22Rv1 (cell line): ENCODE measurements at regions not wholly inside any gene's neighbourhood (a gene's known extent, or its start where the extent isn't known, plus 50 kb on each side); places are given as distances from the start of the nearest gene placed in this dataset.

ENCODE experiments used
- H3K27ac ChIP-seq: fragments of 450-650 bp; 2 replicates; pipeline ENCODE4 v1.5.1; 2017
- CTCF ChIP-seq: fragments of 450-650 bp; IDR thresholded peaks from 2 replicates; pipeline ENCODE4 v1.5.1; 2017; ENCODE audit warnings: mild to moderate bottlenecking
- ZFX ChIP-seq: fragments of 450-650 bp; IDR thresholded peaks from 2 replicates; pipeline ENCODE4 v1.6.1; 2017; ENCODE audit warnings: antibody characterized with exemption, borderline replicate concordance

DNA sequence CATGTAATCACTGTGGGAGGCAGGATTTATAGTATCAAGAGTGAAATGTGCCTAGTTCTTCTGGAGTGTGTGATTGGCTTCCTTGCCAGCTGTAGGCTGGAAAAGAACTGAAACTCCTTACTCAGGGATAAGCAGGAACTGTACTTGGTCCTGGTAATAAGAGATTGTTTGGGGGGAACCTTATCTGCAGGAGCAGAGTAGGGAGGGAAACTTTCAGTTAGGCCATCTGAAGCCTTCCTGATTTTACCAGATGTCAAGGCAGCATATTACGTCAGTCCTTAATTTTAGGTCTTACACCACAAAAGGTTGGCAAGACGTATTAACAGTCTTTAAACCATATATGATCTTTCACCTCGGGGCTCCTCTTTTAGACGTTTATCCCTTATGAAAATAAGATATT is 231.5 kb upstream of the FMR1 start:
- TF ChIP-seq CTCF (no peak), ZFX (no peak)
- H3K27ac ChIP-seq, result no peak overlapping the region

DNA sequence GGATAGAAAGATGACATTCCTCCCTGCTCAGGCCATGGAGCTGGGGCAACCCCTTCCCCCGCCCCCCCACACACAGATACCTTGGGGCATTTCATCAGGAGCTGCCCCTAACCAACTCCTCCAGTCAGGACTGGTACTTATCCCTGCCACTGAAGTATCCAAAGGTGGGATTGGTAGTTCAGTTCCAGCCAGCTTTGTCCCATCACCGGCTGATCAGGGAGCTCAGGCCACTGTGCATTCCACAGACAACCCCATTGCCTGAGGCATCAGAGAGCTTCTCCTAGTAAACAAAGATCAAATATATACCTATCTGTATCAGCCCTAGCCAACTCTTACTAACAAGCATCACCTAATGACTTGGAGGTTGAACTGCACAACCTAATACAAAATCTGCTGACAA is 218.2 kb upstream of the FMR1 start:
- TF ChIP-seq CTCF, result no peak
- TF ChIP-seq ZFX, result no peak
- H3K27ac ChIP-seq, result no peak overlapping the region

DNA sequence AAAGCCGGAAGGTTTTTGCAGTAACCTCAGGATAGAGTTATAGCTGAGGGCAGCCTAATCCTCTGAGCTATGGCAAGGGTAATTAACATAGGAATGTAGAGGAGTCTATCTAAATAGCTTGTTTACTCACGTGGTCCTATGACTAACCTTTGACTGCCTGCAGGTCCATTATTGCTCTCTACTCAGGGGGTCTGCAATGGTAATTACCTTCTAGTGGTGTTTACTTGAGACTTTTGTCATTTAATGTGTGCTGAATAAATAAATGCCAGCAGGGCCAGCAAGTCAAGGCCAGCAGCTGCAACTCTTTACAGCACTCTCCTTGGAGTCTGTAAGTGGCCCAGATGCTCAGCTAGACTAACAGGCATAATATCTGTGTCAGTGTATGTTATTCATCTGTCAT is 212.7 kb upstream of the FMR1 start:
- TF ChIP-seq ZFX (no peak), CTCF (no peak)
- no peak overlapping the region for H3K27ac ChIP-seq

DNA sequence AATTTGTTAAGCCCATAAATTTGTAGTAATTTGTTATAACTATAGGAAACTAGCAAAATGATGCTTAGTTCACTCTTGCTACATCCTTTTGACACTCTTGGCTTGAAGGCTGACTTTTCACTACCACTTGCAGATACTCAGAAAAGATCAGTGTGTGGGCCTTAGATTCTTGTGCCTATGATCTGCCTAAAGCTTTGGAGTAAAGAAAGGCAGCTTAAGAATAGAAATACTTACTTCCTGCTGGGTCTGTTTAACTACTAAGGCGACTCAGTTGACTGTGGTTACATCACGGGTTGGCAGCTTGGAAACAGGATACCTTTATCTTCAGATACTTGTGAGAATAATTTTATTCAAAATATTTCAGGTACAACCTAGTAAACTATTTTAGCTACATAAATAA is 201.4 kb upstream of the FMR1 start:
- TF ChIP-seq CTCF (no peak), ZFX (no peak)
- no peak overlapping the region for H3K27ac ChIP-seq

- H3K27ac ChIP-seq, result no peak overlapping the region
- TF ChIP-seq CTCF (no peak), ZFX (no peak)
Measured at GRCh38 chrX:147733369-147733768, 178.3 kb upstream of the FMR1 start.

DNA sequence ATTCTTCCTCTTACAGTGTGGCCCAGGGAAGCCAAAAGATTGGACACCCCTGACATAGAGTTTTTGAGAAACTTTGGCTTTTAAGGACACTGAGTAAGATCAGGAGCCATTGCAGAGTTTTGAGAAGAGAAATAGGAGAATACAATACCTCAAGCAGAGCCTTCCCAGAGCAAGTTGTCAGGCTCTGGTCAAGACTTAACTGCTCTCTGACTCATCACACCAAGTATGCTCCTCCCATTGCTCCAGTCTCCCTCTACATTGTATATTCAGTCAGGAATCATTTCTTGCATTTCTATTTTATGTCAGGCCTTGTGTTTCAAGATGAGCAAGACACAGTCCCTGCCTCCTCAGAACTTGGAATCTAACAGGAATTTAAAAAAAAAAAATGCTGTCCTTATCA is 176.4 kb upstream of the FMR1 start:
- TF ChIP-seq CTCF (no peak), ZFX (no peak)
- no peak overlapping the region for H3K27ac ChIP-seq

GRCh38 chrX:147736045-147736444 is 175.7 kb upstream of the FMR1 start:
- H3K27ac ChIP-seq, result no peak overlapping the region
- TF ChIP-seq ZFX (no peak), CTCF (no peak)
